Stimulated activated CD4-positive, alpha-beta T cell treated with anti-CD3 and anti-CD28 coated beads, Interleukin-4, amount 100 ng/mL, for 48 hours (primary cell): ENCODE measurements at regions not wholly inside any gene's neighbourhood (a gene's known extent, or its start where the extent isn't known, plus 50 kb on each side); places are given as distances from the start of the nearest gene placed in this dataset.
"Not testable (repeated sequence)": the region's sequence is repeated elsewhere in the genome, so short reads cannot be mapped to it uniquely, and the experiment has no call there.

Experiments
- DNase-seq, 2 donors: peaks; one replicate each; pipeline ENCODE4 v3.0.0-alpha.2; 2020; ENCODE audit warnings: low read depth in 2 of 2

DNA sequence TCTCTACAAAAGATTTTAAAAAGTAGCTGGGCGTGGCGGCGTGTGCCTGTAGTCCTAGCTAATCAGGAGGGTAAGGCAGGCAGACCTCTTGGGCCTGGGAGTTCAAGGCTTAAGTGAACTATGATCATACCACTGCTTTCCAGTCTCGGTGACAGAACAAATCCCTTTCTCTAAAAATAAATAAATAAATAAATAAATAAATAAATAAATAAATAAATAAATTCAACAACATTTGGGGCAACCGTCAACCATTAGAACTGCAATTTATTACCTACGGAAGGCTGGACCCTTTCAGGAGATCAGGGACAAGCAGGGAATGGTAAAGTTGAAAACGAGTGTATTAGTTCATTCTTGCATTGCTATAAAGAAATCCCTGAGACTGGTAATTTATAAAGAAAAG lies 136.2 kb upstream of the USP9X start:
- DNase-seq: no peak

DNA sequence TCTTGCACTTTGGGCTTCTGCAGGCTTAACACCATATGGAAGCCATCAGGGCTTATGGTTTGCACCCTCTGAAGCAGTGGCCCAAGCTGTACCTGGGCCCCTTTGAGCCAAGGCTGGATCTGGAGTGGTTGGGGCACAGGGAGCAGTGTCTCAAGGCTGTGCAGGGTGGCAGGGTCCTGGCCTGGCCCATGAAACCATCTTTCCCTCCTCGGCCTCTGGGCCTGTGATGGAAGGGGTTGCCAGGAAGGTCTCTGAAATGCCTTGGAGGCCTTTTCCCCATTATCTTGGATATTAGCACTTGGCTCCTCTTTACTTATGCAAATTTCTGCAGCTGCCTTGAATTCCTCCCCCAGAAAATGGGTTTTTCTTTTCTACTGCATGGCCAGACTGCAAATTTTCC lies 134.7 kb upstream of the USP9X start:
- no peak for DNase-seq

DNA sequence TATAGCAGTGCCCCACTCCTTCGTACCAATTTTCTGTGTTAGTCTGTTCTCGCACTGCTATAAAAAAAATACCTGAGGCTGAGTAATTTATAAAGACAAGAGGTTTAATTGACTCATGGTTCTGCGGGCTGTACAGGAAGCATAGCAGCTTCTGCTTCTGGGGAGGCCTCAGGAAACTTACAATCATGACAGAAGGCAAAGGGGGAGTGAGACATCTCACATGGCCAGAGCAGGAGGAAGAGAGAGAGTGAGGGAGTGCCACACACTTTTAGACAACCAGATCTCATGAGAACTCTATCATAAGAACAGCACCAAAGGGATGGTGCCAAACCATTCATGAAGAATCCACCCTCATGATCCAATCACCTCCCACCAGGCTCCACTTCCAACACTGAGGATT lies 133.8 kb upstream of the USP9X start:
- not testable (repeated sequence) for DNase-seq

DNA sequence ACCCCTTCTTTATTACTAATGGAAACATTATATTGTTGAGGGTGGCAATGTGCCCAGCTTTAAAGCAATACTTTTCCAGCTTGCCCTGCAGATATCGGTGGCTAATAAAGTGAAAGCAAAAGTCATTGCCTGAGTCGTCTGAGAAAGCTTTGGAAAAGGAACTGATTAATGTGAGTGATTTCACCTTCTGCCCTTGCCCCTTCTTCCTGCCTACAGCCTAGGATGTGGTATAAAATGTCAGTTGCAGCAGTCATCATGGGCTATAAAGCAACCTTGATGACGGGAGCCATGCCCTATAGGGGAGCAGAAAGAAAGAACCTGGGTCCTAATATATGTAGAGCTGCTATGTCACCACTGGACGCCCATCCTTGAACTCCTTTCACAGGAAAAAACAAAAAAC lies 132.4 kb upstream of the USP9X start:
- DNase-seq: no peak

DNA sequence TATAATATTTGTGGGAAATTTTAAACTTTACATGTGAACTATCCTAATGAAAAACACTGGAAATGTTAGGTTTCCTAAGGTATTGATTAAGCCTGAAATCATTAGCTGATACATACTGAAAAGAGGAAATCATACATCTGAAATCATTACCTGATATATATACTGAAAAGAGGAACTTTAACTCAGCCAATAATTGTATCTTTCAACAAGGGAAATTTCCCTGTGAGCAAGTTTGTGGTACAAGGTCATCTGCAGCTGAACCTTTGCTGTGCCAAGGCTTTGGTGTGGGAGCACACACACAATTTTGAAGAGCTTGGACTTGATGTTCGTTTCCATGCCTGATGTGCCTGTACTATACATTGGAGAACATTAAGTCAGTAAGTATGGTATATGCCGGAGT lies 131.9 kb upstream of the USP9X start:
- DNase-seq: no peak

DNA sequence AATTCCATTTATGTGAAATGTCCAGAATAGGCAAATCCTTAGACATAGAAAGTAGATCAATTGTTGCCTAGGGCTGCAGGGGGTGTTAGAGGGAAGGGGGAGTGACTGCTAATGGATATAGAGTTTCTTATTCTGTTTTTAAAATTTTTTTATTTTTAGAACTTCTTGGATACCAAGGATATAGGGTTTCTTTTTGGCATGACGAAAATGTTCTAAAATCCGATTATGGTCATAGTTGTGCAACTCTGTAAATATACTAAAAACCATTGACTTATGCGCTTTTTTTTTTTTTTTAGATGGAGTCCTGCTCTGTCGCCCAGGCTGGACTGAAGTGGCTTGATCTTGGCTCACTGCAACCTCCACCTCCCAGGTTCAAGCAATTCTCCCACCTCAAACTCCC lies 125.2 kb upstream of the USP9X start:
- DNase-seq: no peak

DNA sequence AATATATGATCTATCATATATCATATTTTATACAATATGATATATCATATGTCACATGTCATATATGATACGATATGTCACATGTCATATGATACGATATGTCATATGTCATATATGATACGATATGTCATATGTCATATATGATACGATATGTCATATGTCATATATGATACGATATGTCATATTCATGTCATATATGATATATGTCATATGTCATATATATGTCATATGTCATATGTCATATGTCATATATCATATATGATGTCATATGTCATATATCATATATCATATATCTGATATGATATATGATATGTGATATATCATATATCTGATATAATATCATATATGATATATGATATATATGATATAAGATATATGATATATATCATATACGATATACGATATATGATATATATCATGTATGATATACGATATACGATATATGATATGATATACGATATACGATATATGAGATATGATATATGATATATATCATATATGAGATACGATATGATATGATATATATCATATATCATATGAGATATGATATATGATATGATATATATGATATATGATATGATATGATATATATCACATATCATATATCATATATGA lies 122.3 kb upstream of the USP9X start:
- DNase-seq: no peak

DNA sequence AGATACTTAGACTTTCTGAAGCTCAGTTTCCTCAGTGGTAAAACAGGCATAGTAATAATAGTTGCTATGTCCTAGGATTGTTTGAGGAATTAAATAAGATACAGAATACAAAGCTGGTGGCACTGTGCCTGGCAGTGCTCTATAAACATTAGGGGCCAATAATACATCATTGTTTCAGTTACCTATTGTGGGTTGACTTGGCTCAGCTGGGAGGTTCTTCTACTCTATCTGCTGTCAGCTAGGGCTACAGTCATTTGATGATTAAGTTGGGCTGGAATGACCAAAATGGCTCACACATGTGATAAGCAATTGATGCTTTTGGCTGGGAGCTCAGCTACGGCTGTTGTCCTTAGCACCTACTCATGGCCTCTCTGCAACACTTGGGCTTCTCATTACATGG lies 121.2 kb upstream of the USP9X start:
- no peak for DNase-seq

DNA sequence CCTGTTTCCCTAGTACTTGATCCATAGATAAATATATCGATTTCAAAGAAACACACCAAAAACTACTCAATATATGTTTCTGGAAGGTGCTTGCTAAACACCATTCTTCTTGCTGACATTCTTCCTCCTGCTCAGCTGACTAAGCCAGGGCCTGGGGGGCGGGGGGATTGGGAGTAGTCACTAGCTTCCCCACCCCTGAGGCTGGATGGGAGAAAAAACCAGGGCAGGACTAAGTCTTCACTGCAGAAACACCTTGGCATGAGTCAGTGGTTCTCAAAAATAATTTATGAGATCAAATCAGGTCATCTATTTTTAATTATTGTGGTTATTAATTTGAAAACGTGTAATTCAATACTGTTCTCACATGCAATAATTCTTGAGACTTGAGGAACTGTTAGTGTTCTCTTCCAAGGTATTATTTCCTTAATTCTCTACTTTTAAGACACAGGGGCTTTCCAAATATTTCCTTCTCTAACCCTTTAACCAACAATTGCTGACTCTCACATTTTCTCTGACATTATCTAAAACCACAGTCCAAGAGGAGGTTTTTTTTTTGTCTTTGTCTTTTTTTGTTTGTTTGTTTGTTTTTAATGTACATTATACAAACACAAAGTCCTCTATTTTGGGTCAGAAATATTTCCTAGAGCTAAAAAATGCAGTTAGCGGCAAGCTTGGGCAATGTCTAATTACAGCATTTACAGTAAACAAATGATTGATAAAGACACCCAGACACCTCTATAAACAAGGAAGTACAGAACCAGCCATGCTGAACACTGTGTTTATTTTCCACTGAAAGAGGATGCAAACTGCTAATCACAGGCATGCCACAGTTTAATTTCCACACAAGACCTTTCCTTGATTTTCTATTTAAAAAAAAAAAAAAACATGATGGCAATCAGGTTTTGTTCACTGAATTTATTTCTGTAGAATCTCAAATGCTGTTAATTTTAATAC lies 120.3 kb upstream of the USP9X start:
- DNase-seq: no peak

DNA sequence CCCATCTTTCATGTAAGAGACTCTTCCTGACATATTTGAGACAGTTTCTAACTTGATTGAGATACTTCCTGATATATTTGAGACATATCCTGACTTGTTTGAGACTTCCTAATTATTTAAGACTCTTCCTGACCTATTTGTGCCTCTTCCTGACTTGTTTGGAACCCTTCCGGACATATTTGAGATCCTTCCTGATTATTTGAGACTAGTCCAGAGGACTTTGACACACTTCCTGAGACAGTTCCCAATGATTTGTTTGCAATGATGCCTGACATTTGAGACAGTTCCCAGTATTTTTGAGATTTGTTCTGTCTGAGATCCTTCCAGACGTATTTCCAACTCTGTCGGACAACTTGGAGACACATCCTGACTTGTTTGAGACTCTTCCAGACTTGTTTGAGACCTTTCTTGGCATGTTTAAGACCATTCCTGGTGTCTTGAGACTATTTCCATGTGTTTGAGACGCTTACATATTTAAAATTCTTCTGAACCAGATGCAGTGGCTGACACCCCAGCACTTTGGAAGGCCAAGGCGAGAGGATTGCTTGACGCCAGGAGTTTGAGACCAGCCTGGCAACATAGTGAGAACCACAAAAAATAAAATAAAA lies 118.9 kb upstream of the USP9X start:
- DNase-seq: no peak

DNA sequence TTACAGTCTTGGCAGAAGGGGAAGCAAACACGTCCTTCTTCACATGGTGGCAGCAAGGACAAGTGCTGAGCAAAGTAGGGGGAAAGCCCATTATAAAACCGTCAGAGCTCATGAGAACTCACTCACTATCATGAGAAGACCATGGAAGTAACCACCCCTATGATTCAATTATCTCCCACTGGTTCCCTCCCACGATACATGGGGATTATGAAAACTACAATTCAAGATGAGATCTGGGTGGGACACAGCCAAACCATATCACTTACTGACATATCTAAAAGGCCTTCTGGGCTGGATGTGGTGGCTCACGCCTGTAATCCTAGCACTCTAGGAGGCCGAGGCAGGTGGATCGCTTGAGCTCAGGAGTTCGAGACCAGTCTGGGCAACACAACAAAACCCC lies 117.1 kb upstream of the USP9X start:
- no peak for DNase-seq

DNA sequence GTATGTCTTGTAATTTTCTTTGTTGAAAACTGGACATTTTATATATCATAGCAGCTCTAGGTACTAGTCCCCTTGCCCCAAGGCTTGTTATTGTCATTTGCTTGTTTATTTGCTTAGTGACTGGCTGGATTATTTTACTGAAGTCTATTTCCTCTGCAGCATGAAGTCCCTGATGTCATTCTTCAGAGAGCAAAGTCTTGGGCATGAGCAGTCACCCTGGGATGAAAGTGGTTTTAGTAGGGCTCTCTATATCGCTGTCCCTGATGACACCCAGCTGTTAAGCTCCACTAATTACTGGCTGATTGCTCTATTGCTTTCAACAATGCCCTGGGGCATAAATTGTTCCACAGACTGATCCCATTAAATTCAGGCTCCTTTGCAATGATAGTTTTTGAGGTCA lies 113.5 kb upstream of the USP9X start:
- DNase-seq: no peak

DNA sequence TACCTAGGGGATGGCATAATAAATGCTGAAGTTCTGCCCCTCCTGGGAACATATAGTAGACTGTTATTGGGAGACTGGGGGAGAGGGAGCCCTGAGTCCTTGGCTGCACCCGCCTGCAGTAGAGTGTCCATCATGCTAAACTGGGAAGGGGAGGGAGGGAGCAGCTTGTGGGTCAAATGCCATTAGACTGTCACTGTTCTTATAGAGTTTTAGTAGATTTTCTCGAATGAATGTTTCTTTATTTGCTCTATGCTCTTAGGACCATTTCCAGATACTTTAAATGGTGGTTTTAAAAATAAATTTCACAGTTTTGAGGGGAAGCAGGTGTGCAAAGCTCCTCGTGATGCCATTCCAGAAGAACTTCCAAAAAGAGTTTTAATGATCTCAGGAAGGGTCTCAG lies 111.6 kb upstream of the USP9X start:
- DNase-seq: no peak

DNA sequence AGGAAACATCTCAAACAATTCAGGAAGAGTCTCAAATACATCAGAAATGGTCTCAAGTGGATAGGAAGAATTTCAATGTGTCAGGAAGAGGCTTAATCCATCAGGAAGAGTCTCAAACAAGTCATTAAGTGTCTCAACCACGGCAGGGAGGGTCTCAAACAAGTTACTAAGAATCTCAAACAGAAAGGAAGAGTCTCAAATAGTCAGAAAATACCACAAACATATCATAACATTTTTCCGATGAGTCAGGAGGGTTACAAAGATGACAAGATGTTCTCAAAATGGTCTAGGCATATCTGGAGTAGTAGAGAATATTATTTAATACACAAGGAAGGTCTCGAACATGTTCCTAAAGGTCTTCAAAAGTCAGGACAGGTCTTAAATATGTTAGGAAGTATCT lies 109.3 kb upstream of the USP9X start:
- DNase-seq: no peak

DNA sequence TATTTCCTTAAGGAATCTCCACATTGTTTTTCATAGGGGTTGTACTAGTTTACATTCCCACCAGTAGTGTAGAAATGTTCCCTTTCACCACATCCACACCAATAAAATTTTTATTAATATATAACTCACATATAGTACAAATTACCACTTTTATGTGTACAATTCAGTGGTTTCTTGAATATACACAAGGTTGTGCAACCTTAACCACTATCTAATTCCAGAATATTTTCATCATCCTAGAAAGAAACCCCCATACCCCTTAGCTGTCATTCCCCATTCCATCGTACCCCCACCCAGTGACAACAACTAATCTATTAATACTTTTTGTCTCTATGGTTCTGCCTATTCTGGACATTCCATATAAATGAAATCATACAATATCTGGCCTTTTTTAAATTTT lies 108.3 kb upstream of the USP9X start:
- DNase-seq: no peak

DNA sequence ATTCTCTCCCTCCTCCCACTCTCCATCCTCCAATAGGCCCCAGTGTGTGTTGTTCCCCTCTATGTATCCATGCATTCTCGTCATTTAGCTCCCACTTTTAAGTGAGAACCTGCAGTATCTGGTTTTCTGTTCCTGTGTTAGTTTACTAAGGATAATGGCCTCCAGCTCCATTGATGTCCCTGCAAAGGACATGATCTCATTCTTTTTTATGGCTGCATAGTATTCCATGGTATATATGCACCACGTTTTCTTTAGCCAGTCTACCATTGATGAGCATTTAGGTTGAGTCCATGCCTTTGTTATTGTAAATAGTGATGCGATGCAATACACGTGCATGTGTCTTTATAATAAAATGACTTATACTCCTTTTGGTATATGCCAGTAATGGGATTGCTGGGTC lies 100.3 kb upstream of the USP9X start:
- no peak for DNase-seq

DNA sequence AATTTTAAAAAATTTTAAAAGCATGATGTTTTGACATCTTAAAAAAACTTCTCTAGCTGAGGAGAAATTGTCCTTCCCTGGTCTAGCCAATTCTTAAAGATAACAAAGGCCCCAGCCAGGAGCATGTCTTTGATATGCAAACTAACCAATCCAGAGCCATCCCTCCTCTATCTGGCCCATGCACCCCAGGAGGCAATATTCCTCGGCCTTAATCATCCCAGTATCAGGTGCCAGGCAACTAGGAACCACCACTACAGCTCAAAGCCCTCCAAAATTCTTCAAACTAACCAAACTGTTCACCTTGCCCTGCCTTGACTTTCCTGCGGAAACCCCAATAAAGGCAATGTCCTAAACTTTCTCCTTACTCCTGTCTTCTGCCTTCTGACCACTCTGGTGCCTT lies 97.8 kb upstream of the USP9X start:
- DNase-seq: no peak

DNA sequence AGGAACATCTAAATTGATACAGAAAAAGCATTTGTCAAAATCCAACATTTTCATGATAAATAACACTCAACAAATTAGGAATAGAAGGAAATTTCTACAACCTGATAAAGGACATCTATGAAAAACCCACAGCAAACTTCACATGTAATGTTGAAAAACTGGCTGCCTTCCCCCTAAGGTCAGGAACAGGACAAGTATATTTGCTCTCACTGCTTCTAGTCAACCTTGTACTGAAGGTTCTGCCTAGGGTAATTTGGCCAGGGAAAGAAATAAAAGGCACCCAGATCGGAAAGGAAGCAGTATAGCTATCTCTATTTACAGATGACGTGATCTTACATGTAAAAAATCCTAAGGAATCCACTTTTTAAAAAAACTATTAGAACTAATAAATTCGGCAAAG lies 97.1 kb upstream of the USP9X start:
- DNase-seq: no peak

DNA sequence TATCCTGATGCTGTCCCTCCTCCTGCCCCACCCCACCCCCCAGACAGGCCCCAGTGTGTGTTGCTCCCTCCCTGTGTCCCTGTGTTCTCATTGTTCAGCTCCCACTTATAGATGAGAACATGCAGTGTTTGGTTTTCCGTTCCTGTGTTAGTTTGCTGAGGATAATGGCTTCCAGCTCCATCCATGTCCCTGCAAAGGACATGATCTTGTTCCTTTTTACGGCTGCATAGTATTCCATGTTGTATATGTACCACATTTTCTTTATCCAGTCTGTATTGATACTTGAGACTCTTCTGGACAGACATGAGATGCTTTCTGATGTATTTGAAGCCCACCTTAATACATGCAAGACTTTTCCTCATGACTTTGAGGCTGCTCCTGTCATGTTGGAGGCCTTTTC lies 91.8 kb upstream of the USP9X start:
- not testable (repeated sequence) for DNase-seq

DNA sequence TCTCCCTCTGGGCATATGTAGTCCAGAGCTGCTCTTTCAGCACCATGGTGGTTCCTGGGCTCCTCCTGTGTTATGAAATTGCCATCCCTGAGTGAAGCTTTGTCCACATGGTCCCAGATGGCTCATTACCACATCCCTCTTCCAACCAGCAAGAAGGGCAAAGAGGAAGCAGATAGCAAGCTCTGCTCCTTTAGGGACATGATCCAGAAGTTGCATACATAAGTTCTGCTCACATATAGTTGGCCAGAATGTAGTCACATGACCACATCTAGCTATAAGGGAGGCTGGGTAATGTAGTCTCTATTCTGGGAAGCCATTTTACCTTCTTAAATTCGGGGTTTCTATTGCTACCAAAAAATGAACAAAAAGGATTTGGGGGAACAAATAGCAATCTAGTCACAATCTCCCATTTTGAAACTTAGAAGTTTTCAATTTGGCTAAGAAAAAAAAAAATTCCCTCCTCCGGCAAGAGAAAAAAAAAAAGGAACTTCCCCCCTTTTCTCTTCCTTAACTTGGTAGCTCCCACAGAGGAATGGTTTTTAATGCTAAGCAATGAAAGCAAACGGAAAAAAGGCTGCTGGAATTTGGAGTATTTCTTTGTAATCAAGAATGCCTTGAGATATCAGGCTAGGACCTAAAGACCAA lies 88.2 kb upstream of the USP9X start:
- DNase-seq: no peak

DNA sequence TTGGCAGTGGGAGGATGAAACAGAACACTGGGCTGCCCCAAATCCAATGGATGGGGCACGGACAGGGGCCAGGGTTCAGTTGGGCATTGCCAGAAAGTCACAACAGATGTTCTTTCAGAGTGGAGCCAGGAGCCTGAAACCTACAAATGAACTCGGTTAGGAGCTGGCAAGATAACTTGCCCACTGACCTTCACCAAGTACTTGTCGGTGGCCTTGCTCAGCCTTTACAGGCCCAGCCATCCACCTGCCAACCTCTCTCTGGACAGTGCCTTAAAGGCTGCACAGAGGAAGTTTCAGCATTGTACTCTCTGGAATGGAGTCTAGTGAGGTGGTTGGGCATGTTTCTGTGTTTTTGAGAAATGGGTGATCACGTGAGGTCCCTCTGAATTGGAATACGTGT lies 87.1 kb upstream of the USP9X start:
- DNase-seq: no peak

DNA sequence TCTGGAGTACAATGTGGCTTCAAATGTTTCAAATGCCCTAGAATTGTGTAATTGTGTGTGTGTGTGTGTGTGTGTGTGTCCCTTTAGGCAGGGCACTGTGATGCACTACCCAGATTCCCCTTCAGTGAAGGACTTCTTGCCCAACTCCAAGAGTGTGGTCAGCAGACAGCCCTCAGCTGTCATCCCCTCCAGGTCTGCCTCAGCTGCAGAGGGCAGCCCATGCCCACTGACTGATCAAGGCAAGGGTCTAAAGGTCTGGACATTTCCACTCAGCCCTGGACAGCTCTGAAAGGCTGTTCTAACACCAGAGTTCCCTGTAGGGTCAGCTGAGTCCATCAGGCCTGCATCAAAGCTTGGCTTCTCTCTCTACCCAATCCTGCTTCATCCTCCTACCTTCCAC lies 83.9 kb upstream of the USP9X start:
- no peak for DNase-seq

DNA sequence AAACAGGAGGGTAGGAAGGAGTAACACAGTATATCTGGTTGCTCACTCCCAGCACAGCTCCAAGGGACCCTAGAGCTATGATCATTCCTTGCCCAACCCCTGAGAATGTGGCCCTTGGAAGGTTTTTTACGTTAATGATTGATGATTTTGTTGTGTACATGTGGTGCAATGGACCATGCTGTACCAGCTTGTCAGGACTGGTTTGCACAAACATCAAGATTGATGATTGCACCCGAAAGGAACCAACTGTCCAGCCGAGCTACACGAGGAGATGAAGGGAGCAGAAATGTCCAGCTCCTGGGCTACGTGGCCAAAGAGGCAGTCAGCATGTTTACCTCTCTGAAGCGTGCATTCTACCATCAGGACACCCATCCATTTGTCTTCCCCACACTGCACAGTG lies 83.2 kb upstream of the USP9X start:
- no peak for DNase-seq
